Astrocyte (in vitro differentiated cells and primary cell): ENCODE measurements at regions not wholly inside any gene's neighbourhood (a gene's known extent, or its start where the extent isn't known, plus 50 kb on each side); places are given as distances from the start of the nearest gene placed in this dataset.

Experiments
- DNase-seq: peaks from one replicate; pipeline ENCODE4 v3.0.0-alpha.2; 2010; ENCODE audit warnings: low read depth
- FAIRE-seq: peaks from 2 replicates; lab custom pipeline; 2011; peaks lifted over from hg19 to GRCh38; lab: Jason Lieb, UNC
- H2AFZ ChIP-seq: 2 replicates; pipeline ENCODE4 v1.6.0; 2012; ENCODE audit warnings: low read depth, low read length, inconsistent platforms
- H3K27ac ChIP-seq: 2 replicates; pipeline ENCODE4 v1.5.1; 2011; ENCODE audit warnings: low read depth, low read length, inconsistent platforms
- H3K27me3 ChIP-seq: 2 replicates; pipeline ENCODE4 v1.6.0; 2011; ENCODE audit warnings: low read length, inconsistent platforms; ENCODE audit not compliant: insufficient read depth
- H3K36me3 ChIP-seq: 2 replicates; pipeline ENCODE4 v1.5.1; 2011; ENCODE audit warnings: low read length, inconsistent platforms; ENCODE audit not compliant: insufficient read depth
- H3K4me1 ChIP-seq: 2 replicates; pipeline ENCODE4 v1.5.1; 2011; ENCODE audit warnings: low read length, inconsistent platforms; ENCODE audit not compliant: insufficient read depth
- H3K4me2 ChIP-seq: 2 replicates; pipeline ENCODE4 v1.6.0; 2012; ENCODE audit warnings: low read length, inconsistent platforms
- H3K4me3 ChIP-seq: 2 replicates; pipeline ENCODE4 v1.5.1; 2011; ENCODE audit warnings: low read depth, mild to moderate bottlenecking, low read length, inconsistent platforms; ENCODE audit not compliant: insufficient read depth
- H3K79me2 ChIP-seq: 2 replicates; pipeline ENCODE4 v1.6.0; 2012; ENCODE audit warnings: mild to moderate bottlenecking, low read length, inconsistent platforms; ENCODE audit not compliant: insufficient read depth
- H3K9ac ChIP-seq: 2 replicates; pipeline ENCODE4 v1.6.0; 2012; ENCODE audit warnings: mild to moderate bottlenecking, low read length, inconsistent platforms
- H3K9me3 ChIP-seq: 2 replicates; pipeline ENCODE4 v1.5.1; 2012; ENCODE audit warnings: low read depth, mild to moderate bottlenecking, low read length, inconsistent platforms; ENCODE audit not compliant: insufficient read depth
- H4K20me1 ChIP-seq: 2 replicates; pipeline ENCODE4 v1.6.0; 2012; ENCODE audit warnings: low read length, inconsistent platforms; ENCODE audit not compliant: insufficient read depth
- H3K27ac Mint-ChIP-seq: one replicate; pipeline ENCODE4 v1.8.0; 2021; ENCODE audit warnings: mild to moderate bottlenecking, mixed read lengths; ENCODE audit not compliant: unreplicated experiment
- H3K27me3 Mint-ChIP-seq: one replicate; pipeline ENCODE4 v1.8.0; 2021; ENCODE audit warnings: low read depth, mixed read lengths; ENCODE audit not compliant: unreplicated experiment
- H3K36me3 Mint-ChIP-seq: one replicate; pipeline ENCODE4 v1.8.0; 2021; ENCODE audit warnings: low read depth, mixed read lengths; ENCODE audit not compliant: unreplicated experiment
- H3K4me1 Mint-ChIP-seq: one replicate; pipeline ENCODE4 v1.8.0; 2021; ENCODE audit warnings: low read depth, mixed read lengths; ENCODE audit not compliant: unreplicated experiment
- H3K4me3 Mint-ChIP-seq: one replicate; pipeline ENCODE4 v1.8.0; 2021; ENCODE audit warnings: mild to moderate bottlenecking, moderate library complexity, mixed read lengths; ENCODE audit not compliant: unreplicated experiment
- H3K9me3 Mint-ChIP-seq: one replicate; pipeline ENCODE4 v1.8.0; 2021; ENCODE audit warnings: mild to moderate bottlenecking, mixed read lengths; ENCODE audit not compliant: unreplicated experiment
- EZH2 ChIP-seq: IDR thresholded peaks from 2 replicates; pipeline ENCODE4 v1.6.1; 2012; ENCODE audit warnings: mild to moderate bottlenecking, low read length, inconsistent platforms; ENCODE audit not compliant: insufficient read depth
- TF ChIP-seq, protein P1 (sequence below): IDR thresholded peaks from 2 replicates; pipeline ENCODE4 v1.5.1; 2011; ENCODE audit warnings: low read depth, mild to moderate bottlenecking, inconsistent platforms, low read length, moderate library complexity; ENCODE audit not compliant: insufficient read depth

DNA sequence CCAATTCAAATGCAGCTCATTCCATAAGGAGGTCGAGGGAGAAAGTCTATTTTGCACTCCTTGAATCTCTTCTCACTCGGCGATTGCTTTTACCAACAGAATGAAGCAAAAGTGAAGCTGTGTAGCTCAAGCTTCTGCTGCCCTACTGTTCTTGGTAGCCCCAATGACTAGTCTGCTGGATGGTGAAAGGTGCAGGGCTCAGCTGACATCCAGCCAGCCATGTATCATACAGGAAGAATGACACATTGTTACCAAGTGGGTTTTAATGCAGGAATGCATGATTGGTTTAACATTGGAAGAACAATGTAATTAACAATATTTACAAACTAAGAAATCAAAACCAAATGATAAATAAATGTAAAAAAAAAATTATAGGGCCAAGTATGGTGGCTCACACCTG lies 286.2 kb upstream of the HSFY2 start:
- H3K9me3 Mint-ChIP-seq, result no peaks in the 10 kb centered on the region
- H3K4me3 ChIP-seq, result no peak overlapping the region
- H3K27me3 ChIP-seq, result no peaks in the 10 kb centered on the region
- H3K4me2 ChIP-seq, result no peak overlapping the region
- H3K4me1 Mint-ChIP-seq, result peaks cover 4% of the 10 kb centered on the region
- H3K4me1 ChIP-seq, result no peaks in the 10 kb centered on the region
- no peak overlapping the region for H3K27ac ChIP-seq
- no peaks in the 10 kb centered on the region for H4K20me1 ChIP-seq
- H3K9ac ChIP-seq, result no peak overlapping the region
- no peaks in the 10 kb centered on the region for H3K36me3 Mint-ChIP-seq
- no peaks in the 10 kb centered on the region for H3K79me2 ChIP-seq
- no peak overlapping the region for H2AFZ ChIP-seq
- no peak overlapping the region for H3K4me3 Mint-ChIP-seq
- no peak for TF ChIP-seq EZH2
- TF ChIP-seq, protein P1, sequence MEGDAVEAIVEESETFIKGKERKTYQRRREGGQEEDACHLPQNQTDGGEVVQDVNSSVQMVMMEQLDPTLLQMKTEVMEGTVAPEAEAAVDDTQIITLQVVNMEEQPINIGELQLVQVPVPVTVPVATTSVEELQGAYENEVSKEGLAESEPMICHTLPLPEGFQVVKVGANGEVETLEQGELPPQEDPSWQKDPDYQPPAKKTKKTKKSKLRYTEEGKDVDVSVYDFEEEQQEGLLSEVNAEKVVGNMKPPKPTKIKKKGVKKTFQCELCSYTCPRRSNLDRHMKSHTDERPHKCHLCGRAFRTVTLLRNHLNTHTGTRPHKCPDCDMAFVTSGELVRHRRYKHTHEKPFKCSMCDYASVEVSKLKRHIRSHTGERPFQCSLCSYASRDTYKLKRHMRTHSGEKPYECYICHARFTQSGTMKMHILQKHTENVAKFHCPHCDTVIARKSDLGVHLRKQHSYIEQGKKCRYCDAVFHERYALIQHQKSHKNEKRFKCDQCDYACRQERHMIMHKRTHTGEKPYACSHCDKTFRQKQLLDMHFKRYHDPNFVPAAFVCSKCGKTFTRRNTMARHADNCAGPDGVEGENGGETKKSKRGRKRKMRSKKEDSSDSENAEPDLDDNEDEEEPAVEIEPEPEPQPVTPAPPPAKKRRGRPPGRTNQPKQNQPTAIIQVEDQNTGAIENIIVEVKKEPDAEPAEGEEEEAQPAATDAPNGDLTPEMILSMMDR, result no peak
- no peak overlapping the region for H3K27ac Mint-ChIP-seq
- H3K36me3 ChIP-seq, result no peaks in the 10 kb centered on the region
- no peak for DNase-seq
- no peaks in the 10 kb centered on the region for H3K9me3 ChIP-seq
- FAIRE-seq, result no peak
- H3K27me3 Mint-ChIP-seq, result no peaks in the 10 kb centered on the region

- no peaks in the 10 kb centered on the region for H3K4me1 ChIP-seq
- no peaks in the 10 kb centered on the region for H4K20me1 ChIP-seq
- no peak for FAIRE-seq
- no peak overlapping the region for H3K4me3 Mint-ChIP-seq
- H3K36me3 Mint-ChIP-seq, result no peaks in the 10 kb centered on the region
- TF ChIP-seq, protein P1, result no peak
- no peak for TF ChIP-seq EZH2
- no peak overlapping the region for H3K9ac ChIP-seq
- no peak overlapping the region for H3K27ac ChIP-seq
- peaks cover 4% of the 10 kb centered on the region for H3K4me1 Mint-ChIP-seq
- no peak overlapping the region for H2AFZ ChIP-seq
- no peaks in the 10 kb centered on the region for H3K36me3 ChIP-seq
- H3K4me2 ChIP-seq, result no peak overlapping the region
- H3K9me3 ChIP-seq, result no peaks in the 10 kb centered on the region
- no peak for DNase-seq
- H3K9me3 Mint-ChIP-seq, result no peaks in the 10 kb centered on the region
- no peaks in the 10 kb centered on the region for H3K79me2 ChIP-seq
- no peak overlapping the region for H3K4me3 ChIP-seq
- no peaks in the 10 kb centered on the region for H3K27me3 Mint-ChIP-seq
- H3K27me3 ChIP-seq, result no peaks in the 10 kb centered on the region
- no peak overlapping the region for H3K27ac Mint-ChIP-seq
Measured at GRCh38 chrY:19058831-19059370, 285.4 kb upstream of the HSFY2 start.

DNA sequence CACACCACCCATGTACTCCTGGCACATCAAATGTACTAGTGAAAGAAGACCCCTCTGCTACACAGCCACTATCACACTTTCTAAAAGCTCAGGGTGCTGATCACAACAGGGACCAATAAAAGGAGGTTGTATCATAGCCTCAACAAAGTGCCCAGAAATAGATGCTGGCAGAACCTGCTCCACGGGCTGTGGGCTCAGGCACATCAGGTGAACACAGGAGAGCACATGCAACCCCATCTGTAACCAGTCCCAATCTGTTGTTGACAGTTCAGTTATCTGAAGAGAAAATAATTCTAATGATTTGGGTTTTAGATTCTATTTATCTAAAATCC lies 282.6 kb upstream of the HSFY2 start:
- H3K27me3 ChIP-seq, result no peaks in the 10 kb centered on the region
- Mint-ChIP-seq H3K4me1 (peaks cover 4% of the 10 kb centered on the region), H3K9me3 (no peaks in the 10 kb centered on the region), H3K27me3 (no peaks in the 10 kb centered on the region), H3K36me3 (no peaks in the 10 kb centered on the region), H3K4me3 (no peak overlapping the region), H3K27ac (no peak overlapping the region)
- H3K36me3 ChIP-seq, result no peaks in the 10 kb centered on the region
- H3K9me3 ChIP-seq, result no peaks in the 10 kb centered on the region
- no peak overlapping the region for H3K4me3 ChIP-seq
- TF ChIP-seq, protein P1, result no peak
- no peak for TF ChIP-seq EZH2
- H3K9ac ChIP-seq, result no peak overlapping the region
- no peak for FAIRE-seq
- no peaks in the 10 kb centered on the region for H3K4me1 ChIP-seq
- H3K79me2 ChIP-seq, result no peaks in the 10 kb centered on the region
- no peaks in the 10 kb centered on the region for H4K20me1 ChIP-seq
- no peak overlapping the region for H3K4me2 ChIP-seq
- no peak for DNase-seq
- H2AFZ ChIP-seq, result no peak overlapping the region
- no peak overlapping the region for H3K27ac ChIP-seq
